ENCODE measurements at regions not wholly inside any gene's neighbourhood (a gene's known extent, or its start where the extent isn't known, plus 50 kb on each side); places are given as distances from the start of the nearest gene placed in this dataset.

DNA sequence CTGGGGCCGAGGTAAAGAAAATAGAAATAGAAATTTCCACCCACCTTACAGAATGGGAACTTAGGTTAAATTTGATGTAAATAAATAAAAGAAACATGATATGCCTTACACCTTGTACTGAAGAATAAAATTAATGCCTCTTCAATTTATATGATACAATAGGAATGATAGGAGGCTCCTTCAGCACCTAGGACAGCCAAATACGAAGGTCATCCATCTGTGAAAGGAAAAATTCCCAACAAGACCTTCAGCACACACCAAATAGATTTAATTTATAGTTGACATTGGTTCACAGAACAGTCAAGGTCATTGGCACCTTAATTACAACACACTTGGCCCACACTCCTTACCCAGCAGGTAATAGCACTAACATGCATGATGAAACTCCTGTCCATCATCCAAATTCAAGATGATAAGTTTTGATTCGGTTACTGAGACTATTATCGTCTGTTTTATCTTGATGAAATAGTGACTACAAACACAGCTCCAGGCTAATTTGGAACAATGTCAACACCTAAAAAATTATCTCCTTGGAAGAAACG lies 250.9 kb downstream of the SNX13 start:
- DNase-seq (no peak), ATAC-seq (no peak)
- intact Hi-C loops (cut with DNase I) = no loop called here

DNA sequence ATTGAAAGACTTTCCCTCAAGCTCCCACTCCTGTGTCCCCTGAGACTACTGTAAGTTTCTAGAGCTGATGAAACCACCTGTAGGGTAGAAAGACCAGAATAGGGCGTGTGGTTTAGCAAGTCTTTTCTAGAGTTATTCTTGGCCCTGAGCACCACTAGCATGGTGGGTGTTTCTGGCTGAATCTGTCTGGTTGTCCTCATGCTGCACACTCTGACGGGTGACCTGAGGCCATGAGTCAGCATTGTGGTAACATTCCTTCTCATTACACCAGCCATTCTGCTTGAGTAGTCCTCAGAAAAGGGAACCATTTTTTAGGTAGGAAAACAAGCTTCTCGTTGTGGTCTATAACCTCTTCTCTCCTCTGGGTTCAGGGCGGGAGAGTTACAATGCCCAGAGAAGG lies 250.3 kb downstream of the SNX13 start:
- peak in 1 of 2 donors; percentile 87 for ATAC-seq
- intact Hi-C loops (cut with DNase I) = no loop called here
- no peak for DNase-seq

DNA sequence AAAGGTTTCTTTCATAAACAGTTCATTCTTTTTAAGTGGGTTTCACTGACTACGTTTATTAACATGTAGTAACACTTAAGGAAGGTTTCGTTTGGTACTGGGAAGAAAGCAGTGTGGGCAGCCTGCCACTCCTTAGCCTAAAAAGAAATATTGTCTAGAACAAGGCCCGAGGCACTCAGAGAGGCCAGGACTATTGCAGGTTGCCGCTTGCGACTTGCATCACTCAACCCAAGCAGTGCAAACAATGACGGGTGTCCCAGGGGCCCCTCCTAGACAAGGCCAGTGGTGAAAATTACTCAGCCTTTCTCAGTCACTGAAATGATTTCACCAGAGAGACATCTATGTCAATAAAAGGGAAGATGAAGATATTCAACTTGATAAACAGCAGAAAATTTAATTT lies 243.9 kb downstream of the SNX13 start:
- intact Hi-C loops (cut with DNase I) = no loop called here
- ATAC-seq (peak; percentile 63 to 96), DNase-seq (peak; percentile 83)

DNA sequence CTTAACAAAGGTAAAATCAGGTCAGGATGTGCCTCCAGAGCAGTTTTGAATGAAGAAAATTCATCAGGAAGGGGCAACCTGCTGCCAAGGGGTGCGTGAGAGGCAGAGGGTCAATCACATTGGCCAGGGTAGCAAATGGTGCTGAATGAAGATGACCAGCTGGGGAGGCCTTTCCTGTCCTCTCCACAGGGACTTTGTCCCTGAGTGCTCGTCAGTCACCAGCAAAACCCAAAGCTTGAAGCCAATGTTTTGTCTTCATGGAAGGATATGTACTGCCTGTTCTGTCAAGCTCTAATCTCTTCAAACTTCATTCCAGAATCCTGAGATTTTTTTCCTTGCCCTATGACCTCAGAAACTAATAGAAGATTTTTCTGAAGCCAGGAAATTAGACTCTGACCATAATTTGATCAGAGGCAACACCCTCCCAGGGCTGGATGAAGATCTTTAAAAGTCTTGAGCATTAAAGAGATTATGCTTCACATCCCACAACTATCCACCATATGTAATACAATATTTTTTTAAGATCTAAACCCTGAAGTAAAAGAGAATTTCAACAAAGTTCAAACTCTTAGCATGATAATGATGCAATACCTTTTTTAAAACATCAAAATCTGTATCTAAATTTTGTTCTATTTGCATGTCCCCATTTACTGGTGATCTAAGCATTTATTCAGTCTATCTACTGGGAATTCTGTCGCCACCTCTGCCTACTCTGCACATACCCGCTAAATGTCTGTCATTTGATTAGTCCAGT lies 243.0 kb downstream of the SNX13 start:
- ATAC-seq (peak; percentile 47 to 65), DNase-seq (no peak)
- intact Hi-C loops (cut with DNase I) = no loop called here

DNA sequence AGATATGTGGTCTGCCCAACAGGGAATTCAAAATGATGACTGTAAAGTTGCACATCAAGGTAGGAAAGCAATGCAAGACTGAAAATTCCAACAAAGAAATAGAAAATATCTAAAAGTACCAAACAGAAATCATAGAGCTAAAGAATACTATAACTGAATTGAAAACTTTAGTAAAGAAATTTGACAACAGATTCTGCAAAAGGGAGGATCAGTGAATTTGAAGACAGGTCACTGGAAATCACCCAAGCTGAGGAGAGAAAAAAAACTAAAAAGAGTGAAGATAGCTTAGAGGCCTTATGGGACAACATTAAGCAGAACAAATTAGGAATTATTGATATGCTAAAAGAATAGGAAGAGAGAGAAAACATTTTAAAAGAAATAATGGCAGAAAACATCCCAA lies 240.6 kb downstream of the SNX13 start:
- no peak for ATAC-seq
- DNase-seq = no peak
- intact Hi-C loops (cut with DNase I) = no loop called here

DNA sequence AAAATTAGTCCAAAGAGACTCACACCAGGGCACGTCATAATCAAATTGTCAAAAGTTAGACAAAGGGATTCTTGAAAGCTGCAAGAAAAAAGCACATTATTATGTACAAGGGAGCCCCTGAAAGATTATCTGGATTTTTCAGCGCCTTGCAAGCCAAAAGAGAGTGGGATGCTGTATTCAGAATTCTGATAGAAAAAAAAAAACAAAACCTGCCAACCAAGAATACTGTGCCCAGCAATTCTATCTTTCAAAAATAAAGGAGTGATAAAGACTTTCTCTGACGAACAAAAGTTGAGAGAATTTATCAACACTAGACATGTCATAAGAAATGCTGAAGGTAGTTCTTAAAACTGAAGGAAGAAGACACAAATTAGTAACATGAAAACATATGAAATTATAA lies 240.2 kb downstream of the SNX13 start:
- DNase-seq (no peak), ATAC-seq (no peak)
- intact Hi-C loops (cut with DNase I) = no loop called here

DNA sequence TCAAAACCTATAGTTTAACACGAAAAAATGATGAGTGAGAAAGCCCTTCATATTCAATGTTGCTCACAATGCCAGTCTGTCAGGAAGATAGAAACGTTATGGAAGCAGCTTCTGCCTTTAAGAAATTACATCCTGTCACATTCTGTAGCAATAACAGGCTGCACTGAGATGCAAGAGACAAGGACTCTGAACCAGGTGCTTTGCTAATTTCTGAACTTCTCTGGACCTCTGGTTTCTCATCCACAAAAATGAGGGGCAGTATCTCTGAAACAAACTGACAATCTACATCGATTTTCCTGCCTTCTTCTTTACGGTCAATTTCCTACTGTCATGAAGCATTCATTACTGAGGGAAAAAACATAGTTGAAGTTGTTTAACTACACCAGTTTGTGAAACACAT lies 234.0 kb downstream of the SNX13 start:
- DNase-seq (no peak), ATAC-seq (no peak)
- intact Hi-C loops (cut with DNase I) = no loop called here

DNA sequence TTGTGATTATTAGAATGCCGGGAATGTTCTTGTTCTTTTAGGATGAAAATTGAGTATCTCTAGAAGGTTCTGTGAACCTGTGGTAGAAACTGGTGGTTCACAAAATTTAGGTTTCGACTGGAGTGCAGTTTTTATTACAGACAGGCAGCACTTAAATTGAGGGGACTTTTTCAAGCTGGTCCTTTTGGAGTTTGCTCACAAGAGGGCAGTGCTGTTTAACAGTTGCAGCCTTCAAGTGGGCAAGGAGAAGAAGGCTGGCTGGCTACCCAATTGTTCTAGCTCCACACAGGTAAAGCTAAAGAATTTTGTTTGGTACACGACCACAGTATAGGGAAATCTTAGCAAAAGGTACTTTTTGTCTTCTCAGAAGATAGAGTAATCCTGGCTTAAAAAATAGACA lies 233.6 kb downstream of the SNX13 start:
- DNase-seq = peak; percentile 27
- intact Hi-C loops (cut with DNase I) = no loop called here

DNA sequence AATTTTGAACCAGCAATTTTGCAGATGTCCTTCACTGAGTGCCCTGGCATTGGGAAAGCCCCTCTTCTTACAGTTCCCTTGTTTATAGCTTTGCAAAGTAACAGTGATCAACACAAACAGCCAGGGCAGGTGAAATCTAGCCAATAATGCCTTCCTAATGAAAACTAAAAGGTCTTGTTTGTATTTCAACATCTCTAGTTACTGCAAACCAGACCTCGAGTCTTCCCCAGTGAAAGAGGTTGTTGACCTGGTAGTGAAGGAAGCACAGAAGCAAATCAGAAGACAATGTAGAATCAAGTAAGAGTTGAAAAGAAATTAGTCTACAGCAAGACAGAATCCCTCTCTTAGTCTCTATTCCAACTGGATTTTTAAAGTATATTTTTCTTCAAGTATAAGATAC lies 231.2 kb downstream of the SNX13 start:
- DNase-seq = no peak
- intact Hi-C loops (cut with DNase I) = no loop called here
- no peak for ATAC-seq

More for the DNA sequence above, 233.6 kb downstream of the SNX13 start:
- peak; percentile 59 to 67 for ATAC-seq

DNA sequence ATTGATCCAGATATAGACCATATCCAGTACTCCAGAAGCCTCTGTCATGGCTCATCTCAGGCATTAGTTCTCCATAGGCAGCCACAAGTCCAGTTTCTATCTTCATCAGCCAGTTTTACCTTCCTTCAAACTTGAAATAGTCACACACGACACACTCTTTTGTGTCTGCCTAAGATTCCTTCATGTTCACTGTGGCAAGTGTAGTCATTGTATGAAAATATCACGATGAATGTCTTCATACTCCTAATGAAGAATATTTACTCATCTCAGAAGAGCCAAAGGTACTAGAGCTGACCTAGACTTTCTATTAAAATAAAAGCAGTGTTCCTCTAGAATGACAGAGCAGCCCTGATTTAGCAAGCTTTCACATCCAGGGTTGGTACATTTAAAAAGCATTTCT lies 230.7 kb downstream of the SNX13 start:
- ATAC-seq = no peak
- intact Hi-C loops (cut with DNase I) = no loop called here
- DNase-seq = no peak

DNA sequence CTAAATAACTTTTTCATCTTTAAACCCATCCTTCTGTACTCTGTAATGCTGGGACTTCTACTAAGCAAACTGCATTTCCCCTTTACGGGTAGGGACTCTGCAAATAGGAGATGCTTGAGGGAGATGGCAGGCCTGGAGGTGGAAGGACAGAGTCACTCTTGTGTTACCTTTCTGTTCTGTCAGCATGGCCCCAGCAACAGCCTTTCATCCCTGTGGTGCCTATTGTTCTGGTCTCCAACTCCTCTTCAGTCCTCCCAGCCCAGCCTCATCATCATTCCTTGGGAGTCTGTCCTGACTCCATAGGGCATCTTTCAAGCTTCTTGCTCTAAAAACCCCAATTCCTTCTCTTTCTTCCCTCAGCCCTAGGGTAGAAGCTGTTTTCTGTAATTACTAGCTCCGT lies 230.0 kb downstream of the SNX13 start:
- intact Hi-C loops (cut with DNase I) = no loop called here
- DNase-seq (no peak), ATAC-seq (no peak)

DNA sequence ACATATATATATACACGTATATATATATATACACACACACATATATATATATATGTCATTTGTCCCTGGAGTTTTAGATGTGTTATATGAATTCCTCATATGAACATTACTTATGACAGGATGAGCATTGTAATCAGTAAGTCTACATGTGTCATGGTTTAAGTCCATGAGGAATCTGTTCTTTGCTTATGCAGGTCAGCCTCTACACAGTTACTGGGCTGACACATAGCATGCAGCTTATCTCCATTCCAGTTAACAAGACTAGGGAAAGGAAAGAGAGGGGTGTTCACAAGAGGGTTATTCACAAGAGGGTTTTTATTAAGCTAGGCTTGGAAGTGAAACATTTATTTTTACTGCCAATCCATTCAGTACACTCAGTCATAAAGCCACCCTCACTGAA lies 226.7 kb downstream of the SNX13 start:
- intact Hi-C loops (cut with DNase I) = no loop called here
- DNase-seq (no peak), ATAC-seq (no peak)

DNA sequence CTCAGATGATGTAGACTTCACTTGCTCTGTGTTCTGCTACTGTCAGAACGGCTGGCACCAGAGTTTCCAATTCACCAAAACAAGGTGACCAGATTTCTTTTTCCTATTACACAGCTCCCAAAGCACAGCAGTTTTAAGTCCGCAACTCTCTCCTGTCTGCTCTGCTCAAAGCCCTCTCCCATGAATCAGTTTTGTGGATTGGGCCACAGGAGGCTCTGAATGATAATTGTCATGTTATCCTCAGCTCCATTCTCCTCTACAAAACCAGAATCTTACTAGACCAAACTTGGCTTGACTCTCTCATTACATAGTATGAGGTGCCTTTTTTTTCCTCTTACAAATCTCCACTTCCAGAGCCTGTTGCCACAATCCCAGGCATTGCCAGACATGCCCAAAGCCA lies 223.5 kb downstream of the SNX13 start:
- no peak for ATAC-seq
- DNase-seq = no peak
- intact Hi-C loops (cut with DNase I) = no loop called here

DNA sequence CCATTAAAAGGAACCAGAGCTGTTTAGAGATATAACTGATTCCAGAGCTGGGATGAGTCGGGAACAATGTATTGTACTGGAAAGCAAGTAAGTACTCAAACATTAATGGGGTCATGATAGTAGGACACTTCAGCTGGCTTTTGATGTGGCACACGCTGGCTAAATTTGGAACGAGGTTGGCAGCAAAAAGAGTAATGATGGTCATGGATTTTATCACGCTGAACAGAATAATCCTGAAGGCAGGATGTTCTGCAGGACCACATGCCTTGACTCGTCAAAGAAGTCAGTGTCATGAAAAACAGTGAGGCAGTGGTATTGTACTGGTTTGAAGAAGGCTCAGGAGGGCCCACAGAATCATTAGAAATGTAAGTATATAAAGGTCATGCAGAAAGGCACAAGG lies 220.3 kb downstream of the SNX13 start:
- intact Hi-C loops (cut with DNase I) = no loop called here
- DNase-seq = no peak
- ATAC-seq = peak in 1 of 2 donors; percentile 59

DNA sequence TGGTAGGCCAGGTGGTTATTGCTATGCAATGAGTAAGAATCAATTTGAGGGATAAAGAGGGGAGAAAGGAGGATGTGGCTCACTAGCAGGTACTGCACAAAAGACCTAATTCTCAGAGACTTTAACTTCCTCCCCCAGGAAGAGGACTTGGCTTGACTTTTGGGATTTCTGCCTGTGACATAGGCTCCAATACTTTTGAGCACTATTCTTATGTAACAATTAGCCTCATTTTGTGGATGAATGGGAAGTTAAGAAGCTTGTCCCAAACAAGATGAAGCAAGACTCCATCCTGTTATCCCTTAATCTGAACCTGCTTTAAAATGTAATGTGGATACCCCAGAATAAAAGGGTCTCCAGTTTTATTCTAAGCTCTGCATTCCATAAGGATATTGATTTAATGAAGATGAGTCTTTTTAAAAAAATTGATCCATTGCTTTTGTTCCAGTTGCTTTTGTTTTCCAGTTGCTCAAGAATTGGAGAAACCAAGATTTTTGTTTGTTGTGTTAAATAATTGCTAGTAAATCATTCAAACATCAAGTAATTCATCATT lies 218.5 kb downstream of the SNX13 start:
- intact Hi-C loops (cut with DNase I) = no loop called here
- DNase-seq (no peak), ATAC-seq (no peak)

DNA sequence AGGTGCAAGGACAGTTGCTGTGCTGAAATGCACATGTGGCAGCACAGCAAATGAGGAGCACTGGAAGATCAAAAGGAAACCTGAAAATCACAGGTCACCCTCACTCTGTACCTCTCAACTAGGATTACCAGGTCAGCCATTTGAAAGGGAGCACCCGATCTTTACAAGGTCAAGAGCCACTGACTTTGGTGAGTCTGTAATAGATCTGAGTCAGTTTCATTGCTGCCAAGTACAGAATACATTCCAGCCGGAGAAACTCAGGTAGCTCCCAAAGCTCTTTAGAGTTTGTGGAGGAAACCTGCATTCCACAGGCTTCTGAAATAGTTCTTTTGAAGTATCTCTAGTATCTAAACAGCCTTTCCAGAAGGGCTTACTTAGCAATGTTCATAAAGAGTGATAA lies 217.5 kb downstream of the SNX13 start:
- ATAC-seq (no peak), DNase-seq (no peak)
- intact Hi-C loops (cut with DNase I) = no loop called here

DNA sequence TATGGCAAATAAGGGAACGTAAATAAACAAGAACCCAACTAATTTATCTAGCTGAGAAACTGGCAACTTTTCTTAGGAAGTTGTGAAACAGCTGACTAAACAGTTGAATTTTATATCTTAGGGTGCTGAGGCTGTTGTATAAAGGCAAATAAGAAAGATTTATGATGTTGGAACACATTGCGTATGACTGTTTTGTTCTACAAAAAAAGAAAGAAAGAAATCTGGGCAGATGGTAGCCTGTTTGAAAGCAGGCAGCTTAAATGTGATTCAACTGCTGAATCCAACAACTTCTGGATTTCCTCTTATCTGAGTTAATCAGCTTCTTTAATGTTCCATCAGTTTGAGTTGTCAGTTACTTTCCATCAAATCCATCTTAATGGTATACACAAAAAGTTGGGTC lies 214.5 kb downstream of the SNX13 start:
- ATAC-seq (no peak), DNase-seq (no peak)
- intact Hi-C loops (cut with DNase I) = no loop called here

DNA sequence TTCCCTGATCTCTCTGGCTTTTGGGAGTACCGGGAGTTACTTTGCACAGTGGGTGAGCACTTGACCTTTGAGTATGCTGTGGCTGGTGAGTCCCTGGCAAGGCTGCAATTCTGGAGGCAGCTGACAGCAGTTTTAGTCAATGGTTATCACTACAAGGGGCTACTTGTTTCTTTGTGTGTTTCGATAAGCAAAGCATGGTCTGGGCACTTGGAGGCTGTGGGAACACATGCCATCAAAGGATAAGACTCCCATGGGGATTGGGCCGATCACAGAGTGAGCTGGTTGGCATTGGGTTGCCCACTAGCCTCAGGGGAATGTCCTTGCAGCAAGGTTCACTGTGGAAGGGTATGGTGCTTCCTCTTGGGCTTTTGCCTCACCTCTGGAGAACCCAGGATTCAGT lies 208.2 kb downstream of the SNX13 start:
- no peak for DNase-seq
- ATAC-seq = no peak

More for the DNA sequence above, 208.2 kb downstream of the SNX13 start:
- intact Hi-C loops (cut with DNase I) = no loop called here

Measured in left cardiac atrium (tissue), 4 donors.